ENCODE measurements at regions not wholly inside any gene's neighbourhood (a gene's known extent, or its start where the extent isn't known, plus 50 kb on each side); places are given as distances from the start of the nearest gene placed in this dataset.

DNA sequence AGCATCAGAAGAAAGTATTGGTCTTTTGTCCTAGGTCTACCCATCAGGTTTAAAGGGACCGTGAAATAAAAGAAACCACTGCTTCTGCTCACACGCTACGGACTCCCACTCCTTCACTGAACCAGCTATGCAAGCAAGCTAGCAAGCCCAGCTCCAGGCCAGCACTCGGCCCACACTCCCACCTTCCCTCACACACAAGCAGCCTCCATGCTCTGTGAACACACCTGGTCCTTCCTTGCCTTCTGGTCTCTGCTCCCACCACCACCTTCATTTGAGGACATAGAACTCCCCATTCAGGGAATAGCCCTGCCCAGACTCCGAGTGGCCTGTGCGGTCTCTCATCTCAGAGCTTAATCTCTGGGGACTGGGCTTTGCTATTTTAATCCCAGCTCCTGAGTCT lies 436.4 kb upstream of the CDH4 start:
- no peak for DNase-seq

DNA sequence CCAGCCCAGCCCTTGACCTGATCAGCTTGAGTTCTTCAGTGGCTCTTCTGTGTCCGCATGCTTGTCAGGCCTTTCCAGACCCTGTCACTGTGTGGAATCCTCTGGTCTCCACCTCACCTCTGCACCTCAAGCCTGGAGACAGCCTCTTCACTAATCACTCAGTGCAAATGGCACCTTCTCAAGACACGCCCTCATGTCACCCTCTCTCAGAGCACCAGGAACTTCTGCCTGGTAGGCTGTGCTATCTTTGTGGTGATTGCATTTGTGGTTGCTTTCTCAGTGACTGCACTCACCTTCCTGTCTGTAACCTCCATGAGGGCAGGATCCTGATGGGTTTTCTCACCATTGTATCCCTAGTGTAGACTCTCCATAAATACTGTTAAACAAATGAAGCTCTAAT lies 435.2 kb upstream of the CDH4 start:
- no peak for DNase-seq

DNA sequence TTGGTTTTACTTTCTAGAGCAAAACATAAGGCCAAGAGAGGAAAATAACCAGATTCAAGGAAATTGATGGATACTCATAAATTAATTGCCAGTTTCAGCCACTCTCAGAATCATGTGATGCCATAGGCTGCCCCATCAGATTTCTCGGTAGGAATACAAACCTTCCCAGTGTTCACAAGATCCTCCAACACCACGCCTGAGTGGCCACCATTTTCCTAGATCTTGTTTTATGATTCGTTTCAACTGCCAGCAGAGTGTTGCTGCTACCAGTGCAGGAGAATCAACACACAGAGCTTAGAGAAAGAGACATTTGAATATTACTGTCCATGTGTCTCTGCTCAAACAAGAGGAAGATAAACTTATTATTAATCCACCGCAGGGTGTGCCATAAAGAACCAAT lies 434.2 kb upstream of the CDH4 start:
- no peak for DNase-seq

DNA sequence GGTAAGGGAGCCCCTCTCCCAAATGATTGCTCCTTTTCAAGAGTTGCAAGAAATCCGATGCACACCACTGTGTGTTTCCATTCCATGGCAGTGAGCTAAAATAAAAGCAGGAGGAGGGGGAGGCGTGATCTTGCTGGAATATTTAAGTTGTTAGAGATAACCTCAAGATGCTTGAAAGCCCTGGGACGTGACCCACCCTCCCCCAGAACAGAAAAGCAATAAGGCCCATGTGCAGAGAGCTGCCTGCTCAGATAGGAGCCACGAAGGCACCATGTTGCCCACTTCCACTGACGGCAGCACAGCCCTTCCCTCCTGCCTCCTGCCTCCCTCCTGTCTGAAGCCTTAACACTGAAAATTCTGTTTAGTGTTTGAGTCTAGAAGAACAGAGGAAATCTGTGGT lies 432.6 kb upstream of the CDH4 start:
- no peak for DNase-seq

DNA sequence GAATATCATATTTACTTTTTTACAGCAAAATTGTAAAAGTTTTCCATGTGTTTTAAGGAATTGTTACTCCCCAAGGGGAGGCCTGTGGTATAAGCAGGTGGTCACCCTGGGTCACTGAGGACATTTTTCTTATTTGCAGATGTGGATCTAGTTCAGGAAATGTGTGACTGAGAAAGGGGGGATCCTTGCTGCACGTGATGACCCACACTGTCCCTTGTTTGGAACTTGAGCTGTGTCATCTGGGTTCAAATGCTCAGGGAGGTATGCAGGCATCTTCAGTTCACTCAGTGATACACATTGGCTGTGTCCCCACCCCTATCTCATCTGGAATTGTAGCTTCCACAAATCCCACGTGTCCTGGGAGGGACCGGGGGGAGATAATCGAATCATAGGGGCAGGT lies 431.9 kb upstream of the CDH4 start:
- DNase-seq: no peak

DNA sequence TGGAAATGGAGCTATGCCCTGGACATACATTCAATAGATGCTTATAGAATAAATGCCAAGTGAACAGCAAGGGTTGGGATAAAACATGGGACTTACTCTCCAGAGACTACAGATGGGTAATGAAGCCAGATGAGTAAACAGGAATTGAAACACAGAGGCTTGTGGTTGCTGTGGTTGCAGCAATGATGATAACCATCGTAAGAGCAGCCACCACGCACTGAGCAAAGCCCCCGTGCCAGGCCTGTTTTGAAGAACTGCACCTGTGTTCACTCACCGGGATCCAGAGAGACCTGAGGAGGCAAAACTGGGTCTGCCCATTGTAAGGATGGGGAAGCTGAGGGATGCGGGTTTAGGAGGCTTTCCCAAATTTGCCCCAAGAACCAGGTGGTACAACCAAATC lies 431.1 kb upstream of the CDH4 start:
- DNase-seq: no peak

DNA sequence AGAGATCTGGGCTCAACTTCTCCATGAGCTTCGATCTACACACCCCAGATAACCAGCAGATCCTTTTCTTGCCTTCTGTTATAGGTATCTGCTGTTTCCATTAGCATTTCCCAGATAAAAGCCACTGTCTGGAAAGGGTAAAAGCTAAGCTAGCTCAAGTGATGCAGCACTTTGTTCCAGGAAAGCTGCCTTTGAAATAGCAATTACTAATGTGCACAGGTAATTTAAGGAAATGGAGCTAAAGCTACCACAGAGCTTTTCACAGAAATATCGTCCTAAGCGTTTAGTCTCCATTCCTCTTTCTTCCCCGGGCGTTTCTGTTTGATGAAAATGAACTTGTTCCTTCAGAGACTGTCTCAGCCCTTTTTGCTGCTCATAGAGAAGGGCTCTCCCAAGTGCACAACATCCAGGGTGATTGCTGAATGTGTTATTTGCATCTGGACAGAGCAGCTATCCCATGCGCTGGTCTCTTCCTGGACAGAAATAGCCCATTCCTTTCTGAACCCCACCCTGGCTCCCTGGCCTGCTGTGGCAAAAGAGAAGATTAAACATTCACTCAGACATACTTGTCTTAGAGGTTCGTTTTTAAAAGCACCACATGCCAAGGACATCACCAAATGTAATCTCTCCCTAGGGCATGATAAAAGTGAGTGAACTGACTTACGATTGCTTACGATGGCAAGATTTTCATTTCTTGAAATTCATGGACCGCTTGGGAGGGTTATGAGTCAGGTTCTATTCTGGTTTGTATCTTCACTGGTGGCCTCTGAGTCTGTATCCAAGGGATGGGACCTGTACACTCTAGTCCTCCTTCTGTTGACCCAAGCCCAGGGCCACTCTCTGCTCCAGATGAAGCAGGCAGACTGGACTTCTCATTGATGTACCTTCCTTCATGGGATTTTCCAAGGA lies 429.1 kb upstream of the CDH4 start:
- no peak for DNase-seq

DNA sequence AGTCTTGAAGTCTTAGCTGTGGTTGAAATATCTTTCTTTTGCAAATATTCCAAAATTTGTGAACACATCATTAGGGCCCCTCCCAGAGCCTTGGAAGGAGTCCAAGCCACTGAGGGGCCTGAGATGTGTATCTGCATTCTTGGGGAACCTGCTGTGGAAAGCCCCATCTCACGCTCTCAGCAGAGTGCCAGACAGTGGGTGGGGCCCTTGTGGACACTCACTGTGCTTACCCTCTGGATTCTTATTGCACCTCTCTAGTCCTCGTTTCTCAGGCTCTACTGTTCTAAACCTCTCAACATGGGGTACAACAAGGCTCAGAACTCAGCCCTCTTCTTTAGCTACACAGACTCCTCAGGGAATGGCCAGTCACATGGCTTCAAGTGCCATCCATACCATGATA lies 416.2 kb upstream of the CDH4 start:
- no peak for DNase-seq

DNA sequence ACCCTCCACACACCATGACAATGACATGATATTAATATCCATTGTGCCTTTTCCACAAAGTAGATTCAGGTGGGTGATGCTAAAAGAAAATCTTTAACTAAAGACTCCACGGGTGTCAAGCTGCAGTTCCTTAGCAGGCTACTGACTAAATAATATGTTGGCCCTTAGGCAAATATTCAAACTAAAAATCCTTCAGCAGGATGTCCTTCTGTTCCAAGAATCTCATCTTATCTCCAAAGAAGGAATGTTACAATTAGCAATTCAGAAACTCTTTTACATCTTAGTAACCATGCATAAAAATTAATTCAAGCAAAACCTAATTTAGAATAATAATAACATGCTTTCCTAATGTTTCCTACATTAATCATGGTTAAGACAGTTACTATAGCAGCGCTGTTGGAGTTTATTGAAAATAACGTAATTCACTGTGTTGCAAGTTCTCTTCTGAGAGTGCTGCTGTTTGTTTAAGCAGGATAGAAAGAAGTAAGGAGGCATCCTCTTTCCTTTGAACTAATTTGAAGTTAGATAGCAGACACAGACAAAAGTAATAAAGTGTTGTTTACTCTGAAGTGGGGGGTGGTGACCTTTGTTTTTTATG lies 414.8 kb upstream of the CDH4 start:
- no peak for DNase-seq

DNA sequence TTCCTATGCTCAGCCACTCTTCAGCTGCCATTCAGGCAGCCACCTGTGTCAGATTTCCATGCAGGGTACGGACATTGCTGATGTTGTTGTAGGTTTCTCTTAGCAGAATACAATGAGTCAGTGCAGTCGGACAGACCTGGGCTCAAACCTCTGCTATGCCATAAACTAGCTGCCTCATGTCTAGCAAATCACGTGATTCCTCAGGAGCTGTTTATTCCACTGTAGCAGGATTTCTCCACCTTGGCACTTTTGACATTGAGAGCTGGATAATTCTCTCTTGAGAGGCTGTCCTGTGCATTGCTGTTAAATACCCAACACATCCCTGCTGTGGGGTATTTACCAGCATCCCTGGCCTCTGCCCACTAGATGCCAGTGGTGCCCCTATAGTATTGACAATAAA lies 413.8 kb upstream of the CDH4 start:
- DNase-seq: no peak

DNA sequence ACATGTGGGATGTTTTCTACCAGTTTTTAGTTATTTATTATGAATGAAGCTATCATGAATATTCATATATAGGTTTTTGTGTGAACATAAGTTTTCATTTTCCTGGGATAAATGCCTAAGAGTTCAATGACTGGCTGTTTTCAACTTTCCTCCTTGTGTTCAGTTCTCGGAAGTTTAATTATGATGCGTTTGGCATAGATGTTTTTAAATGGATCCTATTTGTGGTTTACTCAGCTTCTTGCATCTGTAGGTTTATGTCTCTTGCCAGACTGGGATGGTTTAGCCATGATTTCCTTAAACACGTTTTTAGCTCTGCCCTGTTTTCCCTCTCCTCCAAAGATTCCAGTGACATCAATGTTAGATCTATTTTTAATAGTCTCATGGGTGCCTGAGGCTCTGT lies 411.1 kb upstream of the CDH4 start:
- DNase-seq: no peak

DNA sequence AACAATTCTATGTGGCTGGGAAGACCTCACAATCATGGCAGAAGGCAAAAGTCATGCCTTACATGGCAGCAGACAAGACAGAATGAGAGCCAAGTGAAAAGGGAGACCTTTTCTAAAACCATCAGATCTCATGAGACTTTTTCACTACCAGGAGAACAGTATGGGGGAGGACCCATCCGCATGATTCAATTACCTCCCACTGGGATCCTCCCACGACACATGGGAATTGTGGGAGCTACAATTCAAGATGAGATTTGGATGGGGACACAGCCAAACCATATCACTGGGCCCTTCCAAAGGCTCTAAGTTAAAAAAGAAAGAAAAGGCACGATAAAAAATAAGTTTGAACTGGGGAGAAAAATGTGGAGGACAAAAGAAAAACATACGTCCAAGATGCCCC lies 406.9 kb upstream of the CDH4 start:
- DNase-seq: no peak

DNA sequence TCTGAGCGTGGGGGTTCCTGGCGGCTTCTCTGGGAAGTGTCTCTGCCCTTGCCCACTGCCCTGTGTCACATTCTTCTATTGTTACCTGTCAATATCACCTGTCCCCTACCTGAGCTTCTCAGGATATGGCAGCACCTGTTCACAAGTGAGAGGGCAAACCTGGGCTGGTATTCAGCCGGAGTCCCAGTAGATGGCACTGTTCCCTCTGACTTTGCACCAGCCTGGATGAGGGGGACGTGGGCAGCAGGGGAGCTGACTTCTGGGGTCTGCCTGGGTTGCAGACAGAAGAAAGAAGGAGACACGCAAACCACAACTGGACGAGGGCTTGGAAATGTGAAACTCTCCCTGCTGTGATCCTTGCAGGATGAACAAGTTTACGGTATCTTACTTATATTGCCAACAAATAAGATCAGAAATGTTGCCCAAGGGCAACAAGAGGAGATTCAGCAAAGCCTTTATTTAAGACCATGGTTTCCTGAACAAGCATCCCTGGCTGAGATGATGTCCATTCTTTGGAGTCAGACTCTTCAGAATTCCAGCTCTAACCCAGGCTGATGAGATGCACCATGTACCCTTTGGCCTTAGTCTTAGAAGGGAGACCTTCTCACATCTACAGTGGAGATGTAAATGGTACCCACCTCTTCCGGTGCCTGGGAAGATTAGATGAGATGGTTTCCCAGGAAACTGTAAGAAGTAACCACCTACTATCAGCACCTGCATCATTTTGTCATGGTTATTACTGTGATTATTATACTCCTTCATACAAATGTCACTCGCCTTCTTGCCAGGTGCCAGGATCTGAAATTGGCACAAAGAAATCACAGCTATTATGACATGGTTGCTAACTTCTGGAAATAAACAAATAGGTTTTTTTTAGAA lies 400.0 kb upstream of the CDH4 start:
- no peak for DNase-seq

DNA sequence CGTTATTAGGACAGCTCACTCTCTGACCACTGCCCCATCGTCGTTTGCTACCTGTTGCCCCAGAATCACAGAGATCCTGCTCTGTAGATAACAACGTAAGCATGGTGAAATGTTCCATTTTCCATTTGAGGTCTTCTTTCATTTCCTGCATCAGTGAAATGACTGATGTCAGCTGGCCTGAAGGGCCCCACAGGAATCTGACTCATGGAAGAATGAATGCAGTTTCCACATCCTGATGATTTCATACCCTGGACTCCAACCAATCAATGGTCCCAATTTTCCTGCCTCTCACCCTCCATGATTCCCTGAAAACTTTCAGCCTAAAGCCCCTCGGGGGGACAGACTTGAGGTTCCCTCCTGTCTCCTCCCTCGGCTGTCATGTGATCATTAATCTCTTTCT lies 394.4 kb upstream of the CDH4 start:
- DNase-seq: no peak

DNA sequence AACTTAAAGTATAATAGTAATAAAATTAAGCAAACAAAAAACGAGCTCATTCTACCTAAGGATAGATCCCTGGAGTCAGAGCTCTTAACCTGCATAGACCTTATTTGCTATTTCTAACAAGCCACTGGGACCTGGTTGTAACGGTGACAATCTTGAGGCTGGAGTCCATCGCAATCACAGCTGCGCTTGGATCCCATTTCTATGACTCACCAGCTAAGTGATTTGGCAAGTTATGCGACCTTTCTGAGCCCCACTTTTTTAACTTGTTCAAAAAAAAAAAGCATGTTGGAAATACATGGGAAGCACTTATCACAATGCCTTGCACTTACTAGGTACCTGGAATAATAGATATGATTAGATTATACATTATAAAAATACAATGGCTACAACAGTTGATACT lies 389.5 kb upstream of the CDH4 start:
- DNase-seq: no peak

DNA sequence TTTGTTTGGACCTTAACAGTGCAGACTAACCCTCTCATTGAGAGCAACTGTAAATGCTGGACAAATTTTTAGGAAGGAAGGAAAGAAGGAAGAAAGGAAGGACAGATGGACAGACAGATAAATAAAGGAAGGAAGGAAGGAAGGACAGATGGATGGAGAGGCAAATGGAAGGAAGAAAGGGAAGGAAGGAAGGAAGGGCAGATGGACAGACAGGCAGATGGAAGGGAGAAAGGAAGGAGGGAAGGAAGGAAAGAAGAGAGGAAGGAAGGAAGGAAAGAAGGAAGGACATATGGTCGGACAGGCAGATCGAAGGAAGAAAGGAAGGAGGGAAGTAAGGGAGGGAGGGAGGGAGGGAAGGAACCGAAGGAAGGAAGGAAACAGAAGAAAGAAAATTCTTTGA lies 388.5 kb upstream of the CDH4 start:
- no peak for DNase-seq

DNA sequence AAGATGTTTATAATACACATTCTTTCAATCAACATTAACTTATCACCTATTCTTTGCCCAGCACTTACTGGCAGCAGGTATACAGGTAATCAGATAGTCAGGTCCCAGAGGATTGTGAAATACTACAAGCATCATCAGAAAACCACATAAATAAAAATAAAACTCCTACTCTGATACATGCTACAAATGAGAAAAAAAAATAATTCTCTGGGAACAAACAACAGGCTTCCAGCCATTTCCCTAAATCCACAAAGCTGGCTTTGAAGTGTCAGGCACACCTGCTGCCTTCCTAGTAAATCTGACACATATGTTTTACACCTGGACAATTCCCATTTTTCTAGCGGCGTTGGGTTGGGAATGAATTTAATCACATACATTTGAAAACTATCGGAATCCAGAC lies 384.5 kb upstream of the CDH4 start:
- no peak for DNase-seq

DNA sequence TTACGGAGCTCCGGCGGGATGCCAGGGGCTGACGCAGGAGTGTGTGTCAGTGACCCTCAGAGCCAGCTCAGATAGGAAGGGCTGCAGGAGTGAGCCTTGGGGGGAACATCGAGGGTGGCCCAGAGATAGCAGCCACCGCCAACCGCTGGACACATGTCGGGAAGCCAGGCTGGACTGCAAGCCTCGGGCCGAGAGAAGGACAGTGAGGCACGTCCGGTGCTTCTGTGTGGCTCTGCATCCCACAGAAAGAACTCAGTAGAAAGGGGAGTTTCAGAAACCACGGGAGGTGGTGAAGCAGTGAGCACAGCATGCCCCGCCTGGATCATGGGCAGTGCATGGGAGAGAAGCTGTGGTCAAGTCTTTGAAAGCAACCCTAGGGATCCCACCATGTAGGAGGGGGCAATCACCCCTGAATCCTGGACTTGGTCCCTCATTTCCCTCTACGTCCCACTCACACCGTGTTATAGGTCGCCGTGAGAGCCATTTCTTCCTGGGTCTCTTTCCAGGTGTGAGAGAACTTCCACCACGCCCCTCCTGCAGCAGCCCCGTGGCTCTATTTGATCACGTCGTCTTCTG lies 383.7 kb upstream of the CDH4 start:
- DNase-seq: no peak

DNA sequence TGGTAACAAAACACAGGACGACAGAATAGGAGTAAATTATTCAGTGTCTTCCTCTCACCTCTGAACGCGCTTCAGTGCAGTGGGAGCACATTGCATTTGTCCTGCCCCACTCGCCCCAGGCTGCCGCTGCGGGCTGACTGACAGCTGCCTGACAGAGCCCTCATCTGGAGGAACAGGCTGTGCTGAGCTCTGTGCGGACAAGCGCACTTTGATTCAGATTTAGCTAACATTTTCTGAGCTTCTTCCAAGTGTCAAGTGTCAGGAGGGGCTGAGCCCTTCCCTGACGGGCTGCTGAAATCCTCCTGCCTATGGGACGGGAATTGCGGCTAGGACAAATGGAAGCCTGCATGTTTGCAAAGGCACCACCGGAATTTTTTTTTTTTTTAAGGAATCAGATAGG lies 383.0 kb upstream of the CDH4 start:
- DNase-seq: no peak

DNA sequence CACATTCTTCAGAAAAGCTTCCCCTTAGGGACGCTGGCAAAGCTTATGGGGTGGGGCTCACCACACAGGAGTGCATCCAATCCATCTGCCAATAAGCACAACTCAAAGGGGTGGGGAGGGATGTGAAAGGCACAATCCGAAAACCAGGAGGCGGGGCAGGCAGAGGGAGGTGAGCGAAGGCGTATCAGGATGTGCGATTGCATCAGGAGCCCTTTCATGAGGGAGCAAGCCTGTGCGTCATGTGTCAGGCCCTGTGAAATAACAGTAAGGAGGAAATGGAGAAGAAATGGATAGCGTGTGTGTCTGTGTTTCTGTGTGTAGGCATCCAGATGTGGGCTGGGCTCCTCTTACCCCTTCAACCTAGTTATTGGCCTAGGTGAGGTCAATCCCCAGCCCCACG lies 382.4 kb upstream of the CDH4 start:
- DNase-seq: no peak

DNA sequence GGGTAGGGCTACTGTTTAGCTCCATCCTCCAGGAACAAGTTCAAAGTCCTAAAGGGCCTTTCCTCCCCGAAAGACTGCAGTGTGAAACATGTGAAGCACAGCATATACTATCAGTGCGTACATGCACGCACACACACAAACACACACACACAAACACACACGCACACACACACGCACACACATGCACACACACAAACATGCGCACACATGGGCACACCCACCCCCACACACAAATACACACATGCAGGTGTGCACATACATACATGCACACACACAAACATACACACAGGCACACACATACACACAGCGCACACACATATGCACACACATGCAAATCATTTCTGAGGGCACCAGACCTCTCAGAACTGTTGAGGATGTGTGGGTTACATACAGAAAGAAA lies 382.0 kb upstream of the CDH4 start:
- no peak for DNase-seq

DNA sequence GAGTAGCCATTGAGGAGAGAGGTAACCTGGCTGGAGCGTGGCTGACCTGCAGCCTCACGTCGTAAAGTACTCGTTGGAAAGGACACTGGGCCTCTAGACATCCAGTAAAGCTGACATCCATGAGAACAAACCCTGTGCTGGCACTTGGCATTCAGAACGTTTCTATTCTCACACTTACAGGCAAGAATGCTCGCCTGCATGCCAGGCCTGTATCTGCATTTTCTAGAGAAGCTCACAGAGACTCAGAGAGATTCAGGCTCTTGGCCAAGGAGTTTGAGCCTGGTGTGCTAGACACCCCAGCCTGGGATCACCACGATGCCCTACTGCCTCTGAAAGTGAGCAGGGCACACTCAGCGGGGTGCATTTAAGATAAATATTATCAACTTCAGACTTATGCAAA lies 379.8 kb upstream of the CDH4 start:
- DNase-seq: no peak

DNA sequence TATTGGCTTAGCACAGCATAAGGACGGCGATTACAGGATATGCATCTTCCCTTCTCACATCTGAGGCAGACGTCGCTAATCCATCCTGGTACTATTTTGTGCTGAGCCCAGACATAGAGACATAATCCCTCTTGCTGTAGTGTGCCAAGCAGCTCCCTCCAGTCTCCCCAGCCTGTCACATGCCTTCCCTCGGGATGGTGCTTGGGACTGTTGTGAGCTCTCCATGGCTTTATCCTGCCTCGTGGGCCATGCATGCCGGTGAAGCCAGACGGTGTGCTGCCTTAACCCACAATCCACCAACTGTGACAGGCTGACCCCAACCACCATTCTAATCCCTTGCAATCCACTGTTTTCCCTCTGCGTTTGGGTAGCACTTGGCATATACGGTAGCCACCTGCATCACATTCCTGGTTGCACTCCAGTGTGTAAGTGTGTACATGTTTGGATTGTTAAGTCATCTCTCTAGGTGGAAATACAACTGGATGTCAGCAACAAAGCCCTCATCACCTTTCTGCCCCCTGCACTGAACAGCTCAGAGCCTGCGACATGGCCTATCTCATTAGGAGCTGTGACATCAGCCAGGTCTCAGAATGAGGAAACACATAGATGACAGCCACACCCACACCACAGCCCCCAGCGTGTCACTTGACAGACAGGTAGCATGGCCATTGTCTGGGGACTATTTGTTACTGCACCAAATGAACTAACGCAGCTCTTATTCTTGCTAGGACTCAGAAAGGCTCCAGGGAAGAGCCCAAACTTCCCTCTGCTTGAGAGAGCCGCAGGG lies 374.8 kb upstream of the CDH4 start:
- DNase-seq: no peak

All from CD4-positive, alpha-beta T cell treated with Interleukin-21 for 1 hour (primary cell).